Tibial artery (tissue), 4 donors: ENCODE measurements at regions not wholly inside any gene's neighbourhood (a gene's known extent, or its start where the extent isn't known, plus 50 kb on each side); places are given as distances from the start of the nearest gene placed in this dataset.
"Not testable (repeated sequence)": the region's sequence is repeated elsewhere in the genome, so short reads cannot be mapped to it uniquely, and the experiment has no call there.

Experiments used
- DNase-seq, 2 donors: peaks; one replicate each; pipeline ENCODE4 v3.0.0-alpha.2; 2019
- H3K27ac ChIP-seq, 2 donors: fragments of 200-600 bp; sonication (generic) in 1 of 2; 1 replicate in 1 of 2; 2 replicates in 1 of 2; pipeline ENCODE4 v1.5.1; 2018 to 2019; ENCODE audit warnings: mild to moderate bottlenecking in 1 of 2
- H3K27me3 ChIP-seq, 2 donors: fragments of 200-600 bp; sonication (generic) in 1 of 2; one replicate each; pipeline versions ENCODE4 v1.5.1 to v1.6.0; 2016 to 2019
- H3K36me3 ChIP-seq, 3 donors: fragments of 200-600 bp; sonication (generic) in 2 of 3; one replicate each; pipeline ENCODE4 v1.5.1; 2016 to 2019; ENCODE audit warnings: mild to moderate bottlenecking in 2 of 3
- H3K4me1 ChIP-seq, 4 donors: fragments of 200-600 bp; sonication (generic) in 2 of 4; 1 replicate in 3 of 4; 2 replicates in 1 of 4; pipeline ENCODE4 v1.5.1; 2016 to 2019
- H3K4me3 ChIP-seq, 2 donors: fragments of 200-600 bp; sonication (generic) in 1 of 2; 1 replicate in 1 of 2; 2 replicates in 1 of 2; pipeline ENCODE4 v1.5.1; 2018 to 2019; ENCODE audit warnings: mild to moderate bottlenecking in 2 of 2
- H3K9me3 ChIP-seq, 3 donors: fragments of 200-600 bp; sonication (generic) in 1 of 3; one replicate each; pipeline ENCODE4 v1.5.1; 2016 to 2019
- intact Hi-C: fragments of 100-400 bp; cut with DNase I; formaldehyde crosslinking; loops from one replicate; pipeline ENCODE4 v1.15.0; 2023; ENCODE audit warnings: low total_unique reads
- TF ChIP-seq, protein P1 (sequence below), 2 experiments: fragments of 200-600 bp in 1 of 2; fragments of 450-650 bp in 1 of 2; IDR thresholded peaks; one replicate each; pipeline ENCODE4 v1.5.1; 2017 to 2019; ENCODE audit warnings: antibody characterized with exemption in 2 of 2, mild to moderate bottlenecking in 1 of 2, moderate library complexity in 1 of 2

DNA sequence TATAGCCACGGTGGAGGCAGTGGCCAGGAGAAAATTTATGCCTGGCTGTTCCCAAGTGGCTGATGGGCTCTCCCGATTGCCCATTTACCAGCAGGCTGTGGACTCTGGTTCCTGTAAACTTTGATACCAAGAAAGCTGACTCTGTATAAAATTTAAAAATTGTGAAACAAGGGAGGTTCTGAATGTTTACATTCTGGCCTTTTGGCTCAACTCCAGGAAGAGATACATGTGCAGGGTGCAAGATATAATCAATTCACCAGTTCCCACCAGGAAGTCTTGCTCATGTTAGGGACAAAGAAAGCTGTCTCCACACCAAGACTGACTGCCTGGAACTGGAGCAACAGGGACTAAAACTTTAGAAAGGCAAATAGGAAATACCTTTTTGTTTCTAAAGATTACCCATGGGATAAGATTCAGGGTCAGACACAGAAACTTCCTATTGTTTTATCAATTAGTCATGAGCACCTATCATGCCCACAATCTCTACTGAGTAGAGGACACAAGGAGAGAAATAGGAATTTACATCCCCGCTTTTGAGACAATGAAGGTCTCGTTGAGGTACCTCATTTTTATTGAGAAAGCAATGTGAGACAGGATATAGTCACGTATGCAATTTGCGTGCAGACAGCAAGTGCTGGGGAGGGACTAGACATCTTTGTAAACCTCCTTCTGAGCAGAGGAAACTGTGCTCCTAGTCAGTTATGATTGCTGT is 123.5 kb downstream of the LIPG start:
- Histone ChIP-seq H3K36me3 (no peaks in the 10 kb centered on the region), H3K9me3 (no peaks in the 10 kb centered on the region), H3K27ac (no peak overlapping the region), H3K27me3 (no peaks in the 10 kb centered on the region), H3K4me3 (no peak overlapping the region), H3K4me1 (no peaks in the 10 kb centered on the region)
- TF ChIP-seq, protein P1, sequence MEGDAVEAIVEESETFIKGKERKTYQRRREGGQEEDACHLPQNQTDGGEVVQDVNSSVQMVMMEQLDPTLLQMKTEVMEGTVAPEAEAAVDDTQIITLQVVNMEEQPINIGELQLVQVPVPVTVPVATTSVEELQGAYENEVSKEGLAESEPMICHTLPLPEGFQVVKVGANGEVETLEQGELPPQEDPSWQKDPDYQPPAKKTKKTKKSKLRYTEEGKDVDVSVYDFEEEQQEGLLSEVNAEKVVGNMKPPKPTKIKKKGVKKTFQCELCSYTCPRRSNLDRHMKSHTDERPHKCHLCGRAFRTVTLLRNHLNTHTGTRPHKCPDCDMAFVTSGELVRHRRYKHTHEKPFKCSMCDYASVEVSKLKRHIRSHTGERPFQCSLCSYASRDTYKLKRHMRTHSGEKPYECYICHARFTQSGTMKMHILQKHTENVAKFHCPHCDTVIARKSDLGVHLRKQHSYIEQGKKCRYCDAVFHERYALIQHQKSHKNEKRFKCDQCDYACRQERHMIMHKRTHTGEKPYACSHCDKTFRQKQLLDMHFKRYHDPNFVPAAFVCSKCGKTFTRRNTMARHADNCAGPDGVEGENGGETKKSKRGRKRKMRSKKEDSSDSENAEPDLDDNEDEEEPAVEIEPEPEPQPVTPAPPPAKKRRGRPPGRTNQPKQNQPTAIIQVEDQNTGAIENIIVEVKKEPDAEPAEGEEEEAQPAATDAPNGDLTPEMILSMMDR (IDR thresholded peaks at IDR 0.05) = no peak
- intact Hi-C loops = no loop called here
- DNase-seq = no peak

DNA sequence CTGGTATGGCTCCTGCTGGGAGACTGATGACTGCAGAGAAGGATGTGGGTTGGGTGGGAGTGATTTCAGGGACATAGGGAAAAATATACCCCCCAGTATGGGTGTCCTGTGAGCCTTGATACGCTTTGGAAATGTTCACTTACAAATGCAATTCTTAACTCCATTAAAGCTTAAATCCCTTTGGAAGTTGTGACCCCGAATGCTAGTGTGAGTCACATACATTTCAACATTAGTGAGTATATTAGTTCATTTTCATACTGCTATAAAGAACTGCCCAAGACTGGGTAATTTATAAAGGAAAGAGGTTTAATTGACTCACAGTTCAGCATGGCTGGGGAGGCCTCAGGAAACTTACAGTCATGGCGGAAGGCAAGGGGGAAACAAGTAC is 120.9 kb downstream of the LIPG start:
- not testable (repeated sequence) for H3K9me3 ChIP-seq, H3K27ac ChIP-seq

GRCh38 chr18:49682173-49682802 is 120.4 kb downstream of the LIPG start:
- no peaks in the 10 kb centered on the region for H3K36me3 ChIP-seq
- TF ChIP-seq, protein P1 (IDR thresholded peaks at IDR 0.05) = no peak
- H3K27ac ChIP-seq = no peak overlapping the region
- H3K9me3 ChIP-seq = no peaks in the 10 kb centered on the region
- intact Hi-C loops = no loop called here
- no peaks in the 10 kb centered on the region for H3K4me1 ChIP-seq
- no peak for DNase-seq
- no peaks in the 10 kb centered on the region for H3K27me3 ChIP-seq
- no peak overlapping the region for H3K4me3 ChIP-seq

More for the DNA sequence above, 120.9 kb downstream of the LIPG start:
- H3K27me3 ChIP-seq, intact Hi-C loops, DNase-seq, H3K4me1 ChIP-seq, H3K36me3 ChIP-seq, H3K4me3 ChIP-seq: not testable (repeated sequence)

DNA sequence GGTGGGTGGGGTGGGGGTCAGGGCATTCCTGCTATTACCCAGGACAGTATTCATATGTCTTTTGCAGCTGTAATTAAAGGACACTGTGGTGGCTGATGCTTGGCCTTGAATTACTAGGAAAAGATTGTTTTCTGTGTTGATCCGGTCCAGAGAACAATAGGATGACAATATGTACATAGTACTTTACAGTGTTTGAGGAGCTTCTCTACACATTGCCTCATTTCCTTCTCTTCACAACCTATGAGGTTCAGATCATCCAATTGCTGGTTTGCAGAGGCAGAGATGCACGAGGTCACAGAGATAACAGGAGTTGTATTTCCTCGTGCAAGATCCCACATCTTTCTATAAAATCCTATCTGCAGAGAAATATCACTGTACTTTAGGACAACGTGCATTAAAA is 119.5 kb downstream of the LIPG start:
- Histone ChIP-seq H3K4me3 (no peak overlapping the region), H3K27ac (no peak overlapping the region), H3K9me3 (no peaks in the 10 kb centered on the region), H3K36me3 (no peaks in the 10 kb centered on the region), H3K4me1 (no peaks in the 10 kb centered on the region), H3K27me3 (no peaks in the 10 kb centered on the region)
- DNase-seq = no peak
- intact Hi-C loops = no loop called here
- TF ChIP-seq, protein P1 (IDR thresholded peaks at IDR 0.05) = no peak

DNA sequence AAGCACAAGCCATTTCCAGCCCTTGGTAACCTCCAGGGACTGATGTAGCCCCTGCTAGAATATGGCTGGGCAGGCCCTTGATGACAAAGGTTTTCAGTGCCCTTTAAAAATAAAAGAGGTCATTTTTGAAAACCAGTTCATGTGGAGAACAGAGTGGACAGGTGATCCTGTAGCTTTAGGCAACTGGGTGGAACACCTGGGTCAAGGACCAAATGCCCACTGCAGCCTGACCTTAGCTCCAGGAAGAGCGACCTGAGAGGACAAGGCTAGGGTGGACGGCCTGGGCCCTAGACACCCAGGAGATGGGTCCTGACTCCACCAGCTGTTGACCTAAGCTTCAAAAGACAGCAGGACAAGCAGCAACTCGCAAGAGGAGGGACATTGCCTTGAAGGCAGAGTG is 116.6 kb downstream of the LIPG start:
- Histone ChIP-seq H3K4me3 (no peak overlapping the region), H3K4me1 (no peaks in the 10 kb centered on the region), H3K36me3 (no peaks in the 10 kb centered on the region), H3K27me3 (peaks cover 0 to 3% of the 10 kb centered on the region in 2 donors), H3K27ac (no peak overlapping the region), H3K9me3 (no peaks in the 10 kb centered on the region)
- intact Hi-C loops = no loop called here
- TF ChIP-seq, protein P1 (IDR thresholded peaks at IDR 0.05) = no peak
- no peak for DNase-seq

- DNase-seq = no peak
- Histone ChIP-seq H3K27me3 (peaks cover 0 to 3% of the 10 kb centered on the region in 2 donors), H3K4me3 (no peak overlapping the region), H3K9me3 (no peaks in the 10 kb centered on the region), H3K4me1 (no peaks in the 10 kb centered on the region), H3K36me3 (no peaks in the 10 kb centered on the region), H3K27ac (no peak overlapping the region)
- intact Hi-C loops = no loop called here
- TF ChIP-seq, protein P1 (IDR thresholded peaks at IDR 0.05) = no peak
Measured at GRCh38 chr18:49677762-49678413, 116.0 kb downstream of the LIPG start.
